ENCODE measurements at regions not wholly inside any gene's neighbourhood (a gene's known extent, or its start where the extent isn't known, plus 50 kb on each side); places are given as distances from the start of the nearest gene placed in this dataset.

- TF ChIP-seq POLR2A (IDR thresholded peaks at IDR 0.05; ENCODE audit: low read depth, low read length) = no peak
- no peak for TF ChIP-seq CTCF (IDR thresholded peaks at IDR 0.05; ENCODE audit: extremely low read depth in 1 of 2, insufficient read depth in 1 of 2, low read depth in 1 of 2, low read length in 2 of 2)
- TF ChIP-seq, protein P1, sequence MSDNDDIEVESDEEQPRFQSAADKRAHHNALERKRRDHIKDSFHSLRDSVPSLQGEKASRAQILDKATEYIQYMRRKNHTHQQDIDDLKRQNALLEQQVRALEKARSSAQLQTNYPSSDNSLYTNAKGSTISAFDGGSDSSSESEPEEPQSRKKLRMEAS (IDR thresholded peaks at IDR 0.05; ENCODE audit: insufficient read depth, insufficient read length) = no peak
- no peak for TF ChIP-seq POLR2AphosphoS5 (IDR thresholded peaks at IDR 0.05; ENCODE audit: insufficient read depth, low read depth, low read length)
- TF ChIP-seq MYC (IDR thresholded peaks at IDR 0.05; ENCODE audit: low read depth, low read length) = no peak
- no peak for TF ChIP-seq EZH2 (IDR thresholded peaks at IDR 0.05; ENCODE audit: borderline replicate concordance, low read depth, low read length, severe bottlenecking)
- no peak for TF ChIP-seq JUN (IDR thresholded peaks at IDR 0.05; ENCODE audit: borderline replicate concordance, insufficient read depth, insufficient read length, low read depth)
- no peak for TF ChIP-seq FOS (IDR thresholded peaks at IDR 0.05; ENCODE audit: borderline replicate concordance, insufficient read depth, low read length)
Measured at GRCh38 chr9:29325894-29326293, 1752.6 kb upstream of the C9orf72 start.
